Activated T-cell treated with anti-CD3 and anti-CD28 coated beads, Interleukin-2, amount 50 U/mL, for 72 hours (primary cell): ENCODE measurements at regions not wholly inside any gene's neighbourhood (a gene's known extent, or its start where the extent isn't known, plus 50 kb on each side); places are given as distances from the start of the nearest gene placed in this dataset.

Experiments
- ATAC-seq, 2 donors: fragments of 150-1000 bp; cut with Tn5 transposase; replicated peaks in 1 of 2; 2 replicates each; pipeline ENCODE4 v1.10.0; 2021; ENCODE audit warnings: moderate library complexity in 2 of 2, mild to moderate bottlenecking in 1 of 2
- DNase-seq, 2 donors: peaks; one replicate each; pipeline ENCODE4 v3.0.0; 2021 to 2022; ENCODE audit warnings: mixed read lengths in 1 of 2
- H3K27ac Mint-ChIP-seq: one replicate; pipeline ENCODE4 v1.8.0; 2022; ENCODE audit warnings: mild to moderate bottlenecking, moderate library complexity, mixed read lengths
- H3K27me3 Mint-ChIP-seq: one replicate; pipeline ENCODE4 v1.8.0; 2022; ENCODE audit warnings: low read depth, mixed read lengths
- H3K36me3 Mint-ChIP-seq, 2 donors: one replicate each; pipeline ENCODE4 v1.8.0; 2022; ENCODE audit warnings: mixed read lengths in 2 of 2, mild to moderate bottlenecking in 1 of 2; ENCODE audit not compliant: insufficient read depth in 2 of 2
- H3K4me1 Mint-ChIP-seq: one replicate; pipeline ENCODE4 v1.8.0; 2022; ENCODE audit warnings: low read depth, mixed read lengths
- H3K4me3 Mint-ChIP-seq, 2 donors: one replicate each; pipeline ENCODE4 v1.8.0; 2022; ENCODE audit warnings: mild to moderate bottlenecking in 2 of 2, mixed read lengths in 2 of 2, moderate library complexity in 2 of 2
- H3K9me3 Mint-ChIP-seq, 2 donors: one replicate each; pipeline ENCODE4 v1.8.0; 2022; ENCODE audit warnings: mixed read lengths in 2 of 2

DNA sequence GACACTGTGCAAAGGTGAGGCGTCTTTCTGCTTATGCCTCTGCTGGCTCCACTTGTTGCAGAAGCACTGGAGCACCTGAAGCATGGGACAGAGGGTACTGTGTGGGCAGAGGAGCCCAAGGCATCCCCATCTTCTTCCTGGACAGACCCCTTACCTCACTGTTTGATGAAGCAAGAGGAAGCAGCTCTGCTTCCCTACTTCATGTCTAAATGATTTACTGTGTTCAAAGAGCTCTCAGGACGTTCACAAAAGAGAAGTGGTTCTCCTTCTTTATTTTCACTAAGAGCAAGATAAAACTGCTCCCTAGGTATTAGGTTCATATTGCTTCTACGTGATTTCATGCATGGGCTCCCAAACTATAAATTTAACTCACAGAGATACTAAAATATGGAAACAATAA is 1635.4 kb upstream of the SLC10A2 start:
- Mint-ChIP-seq H3K9me3 (peaks cover 0 to 1% of the 10 kb centered on the region in 2 donors), H3K4me1 (no peaks in the 10 kb centered on the region), H3K36me3 (no peaks in the 10 kb centered on the region), H3K4me3 (no peak overlapping the region), H3K27me3 (no peaks in the 10 kb centered on the region), H3K27ac (no peak overlapping the region)
- DNase-seq (no peak), ATAC-seq (no peak)

DNA sequence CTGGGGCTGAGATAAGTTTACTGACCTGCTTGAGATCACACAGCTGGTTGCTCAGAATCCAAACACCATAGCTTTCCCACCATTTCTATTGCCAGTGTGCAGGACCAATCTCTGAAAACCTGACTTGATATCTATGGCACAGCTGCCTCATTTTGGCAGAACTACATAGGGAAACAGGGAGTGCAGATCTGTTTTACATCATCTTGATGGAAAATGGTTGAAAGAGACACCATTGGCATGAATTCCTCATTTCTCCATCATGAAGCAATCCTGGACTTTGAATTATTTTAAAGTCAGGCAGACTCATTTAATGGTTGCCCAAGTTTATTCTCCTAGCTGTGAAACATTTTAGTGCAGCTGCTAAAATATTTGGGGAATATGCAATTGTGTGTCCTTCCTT is 1628.2 kb upstream of the SLC10A2 start:
- Mint-ChIP-seq H3K27ac (no peak overlapping the region), H3K9me3 (peaks cover 0 to 2% of the 10 kb centered on the region in 2 donors), H3K36me3 (no peaks in the 10 kb centered on the region), H3K27me3 (no peaks in the 10 kb centered on the region), H3K4me3 (no peak overlapping the region), H3K4me1 (no peaks in the 10 kb centered on the region)
- DNase-seq = no peak
- no peak for ATAC-seq

DNA sequence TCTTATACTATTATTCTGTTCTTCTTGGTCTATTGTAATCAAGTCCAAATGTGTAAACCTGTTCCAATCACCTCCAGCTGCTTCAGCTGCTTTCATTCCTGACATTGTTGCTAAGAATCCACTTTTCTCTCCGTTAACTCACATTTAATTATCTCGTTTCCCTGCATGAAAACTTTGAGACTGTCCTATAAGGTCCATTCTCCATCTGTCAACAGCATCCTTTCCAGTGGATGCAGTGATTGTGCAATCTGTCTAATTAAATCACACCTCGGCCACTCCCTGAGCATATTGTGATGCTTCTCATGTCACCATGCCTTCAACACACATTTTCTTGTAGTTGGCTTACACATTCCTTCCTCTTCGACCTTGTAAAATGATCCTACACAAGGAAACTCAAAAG is 1626.9 kb upstream of the SLC10A2 start:
- Mint-ChIP-seq H3K9me3 (peaks cover 0 to 2% of the 10 kb centered on the region in 2 donors), H3K27me3 (no peaks in the 10 kb centered on the region)
- ATAC-seq = no peak

DNA sequence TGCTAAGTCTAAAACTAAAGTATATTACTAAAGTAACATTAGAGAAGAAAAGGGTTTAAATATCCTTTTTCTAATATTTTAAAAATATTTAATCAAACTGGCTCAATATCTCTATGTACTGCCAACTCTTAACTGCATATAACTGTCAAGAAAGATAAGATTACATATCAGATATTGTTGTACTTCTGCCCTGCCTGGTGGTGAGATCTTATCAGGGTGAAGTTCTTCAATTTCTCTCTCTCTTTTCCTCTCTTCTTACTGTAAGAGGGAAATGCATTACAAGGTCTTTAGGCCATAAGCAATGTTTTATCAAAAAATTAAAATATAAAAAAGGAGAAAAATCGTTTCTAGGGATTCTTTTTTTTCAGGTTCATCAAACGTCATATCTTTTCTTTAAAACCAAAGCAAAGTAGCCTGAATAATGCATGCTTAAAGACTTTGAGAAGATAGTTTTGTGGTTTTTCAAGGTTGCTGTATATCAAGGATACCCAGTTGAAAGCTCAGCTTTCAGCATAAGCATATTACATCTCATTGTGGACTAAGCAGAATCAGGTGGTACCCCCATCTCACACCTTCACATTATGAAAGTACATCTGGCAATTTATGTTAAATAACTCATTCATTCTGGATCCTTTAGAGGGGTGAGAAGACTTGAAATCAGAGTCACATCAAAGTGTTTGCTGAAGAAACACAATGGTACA is 1625.7 kb upstream of the SLC10A2 start:
- Mint-ChIP-seq H3K27ac (no peak overlapping the region), H3K27me3 (no peaks in the 10 kb centered on the region), H3K36me3 (no peaks in the 10 kb centered on the region), H3K9me3 (peaks cover 0 to 2% of the 10 kb centered on the region in 2 donors), H3K4me1 (no peaks in the 10 kb centered on the region), H3K4me3 (no peak overlapping the region)
- DNase-seq (no peak), ATAC-seq (no peak)

More for the DNA sequence above, 1626.9 kb upstream of the SLC10A2 start:
- H3K4me3 Mint-ChIP-seq = no peak overlapping the region
- no peak overlapping the region for H3K27ac Mint-ChIP-seq
- DNase-seq = no peak
- H3K4me1 Mint-ChIP-seq = no peaks in the 10 kb centered on the region
- no peaks in the 10 kb centered on the region for H3K36me3 Mint-ChIP-seq

DNA sequence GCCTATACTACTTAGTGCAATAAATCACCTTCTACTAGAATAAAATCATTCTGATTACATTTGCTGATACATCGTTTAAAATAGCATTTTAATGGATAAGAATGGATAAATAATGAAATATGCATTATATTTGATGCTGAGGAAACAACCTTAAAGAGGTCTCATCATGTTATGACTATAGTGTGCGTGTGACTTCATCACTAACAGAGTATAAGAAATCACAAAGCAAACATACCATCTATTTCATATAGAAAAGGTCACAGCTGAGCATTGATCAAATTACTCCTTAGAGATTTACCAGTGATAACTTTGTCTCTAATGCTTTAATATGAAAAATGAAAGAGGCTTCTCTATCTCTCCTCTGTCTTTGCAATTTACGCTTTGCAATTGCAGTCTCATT is 1620.3 kb upstream of the SLC10A2 start:
- peaks cover 1 to 2% of the 10 kb centered on the region in 2 donors for H3K9me3 Mint-ChIP-seq
- no peak overlapping the region for H3K27ac Mint-ChIP-seq
- H3K4me1 Mint-ChIP-seq = no peaks in the 10 kb centered on the region
- DNase-seq (no peak), ATAC-seq (no peak)
- H3K36me3 Mint-ChIP-seq = no peaks in the 10 kb centered on the region
- H3K4me3 Mint-ChIP-seq = no peak overlapping the region
- no peaks in the 10 kb centered on the region for H3K27me3 Mint-ChIP-seq

DNA sequence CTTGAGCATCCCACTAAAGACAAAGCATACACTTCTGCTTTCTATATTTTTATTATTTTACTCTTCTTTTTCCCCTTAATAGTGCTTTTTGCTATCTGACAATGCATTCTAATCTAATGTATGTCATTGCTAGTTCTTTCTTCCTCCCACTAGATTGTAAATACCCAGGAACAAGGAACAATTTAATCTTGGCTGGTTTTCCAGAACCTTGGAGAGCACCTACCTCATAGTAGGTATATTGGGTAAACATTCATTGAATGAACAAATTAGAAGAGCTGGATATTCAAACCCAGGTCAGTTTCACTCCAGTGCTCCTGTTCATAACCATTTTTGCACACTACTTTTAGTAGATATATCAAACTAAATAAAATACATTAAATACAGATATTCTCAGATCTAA is 1617.6 kb upstream of the SLC10A2 start:
- Mint-ChIP-seq H3K4me1 (no peaks in the 10 kb centered on the region), H3K36me3 (no peaks in the 10 kb centered on the region), H3K4me3 (no peak overlapping the region), H3K9me3 (peaks cover 1 to 2% of the 10 kb centered on the region in 2 donors), H3K27me3 (no peaks in the 10 kb centered on the region), H3K27ac (no peak overlapping the region)
- ATAC-seq (no peak), DNase-seq (no peak)

DNA sequence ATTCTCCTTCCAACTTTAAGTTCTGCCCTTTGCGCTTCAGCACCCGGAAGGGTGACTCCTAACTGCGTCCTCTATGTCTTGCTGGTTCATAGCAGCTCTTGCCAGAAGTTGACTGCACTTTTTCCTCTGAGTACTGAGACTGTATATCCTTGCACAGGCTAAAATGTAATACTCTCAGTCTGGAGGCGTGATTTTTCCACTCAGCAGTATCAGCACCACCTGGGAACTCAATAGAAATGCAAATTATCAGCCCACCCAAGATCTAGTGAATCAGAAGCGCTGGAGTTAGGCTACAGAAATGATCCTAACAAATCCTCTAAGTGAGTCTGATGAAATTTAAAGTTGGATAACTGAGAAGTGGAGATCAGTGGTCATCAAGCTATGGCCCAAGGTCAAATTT is 1611.9 kb upstream of the SLC10A2 start:
- DNase-seq (no peak), ATAC-seq (no peak)
- Mint-ChIP-seq H3K4me1 (no peaks in the 10 kb centered on the region), H3K27ac (no peak overlapping the region), H3K9me3 (peaks cover 1 to 4% of the 10 kb centered on the region in 2 donors), H3K4me3 (no peak overlapping the region), H3K36me3 (no peaks in the 10 kb centered on the region), H3K27me3 (no peaks in the 10 kb centered on the region)

DNA sequence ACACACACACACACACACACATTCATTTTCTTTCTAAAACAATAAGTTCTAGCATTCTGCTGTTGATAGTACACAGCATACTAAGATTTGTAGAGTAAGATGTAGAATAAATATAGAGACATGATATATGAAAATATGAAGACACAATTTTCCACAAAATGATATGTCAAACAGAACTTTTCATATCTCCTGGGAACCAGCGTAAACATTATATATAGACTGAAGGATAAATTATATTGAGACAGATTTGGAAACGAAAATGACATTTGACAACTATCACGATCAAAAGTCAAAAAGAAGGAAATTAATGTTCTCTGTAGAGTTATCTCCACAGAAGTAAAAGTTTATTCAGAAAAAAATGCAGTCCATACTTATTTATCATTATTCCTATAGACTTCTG is 1605.7 kb upstream of the SLC10A2 start:
- Mint-ChIP-seq H3K4me1 (no peaks in the 10 kb centered on the region), H3K4me3 (no peak overlapping the region), H3K9me3 (peaks cover 1 to 3% of the 10 kb centered on the region in 2 donors), H3K36me3 (no peaks in the 10 kb centered on the region), H3K27ac (no peak overlapping the region), H3K27me3 (peaks cover 6% of the 10 kb centered on the region)
- ATAC-seq (no peak), DNase-seq (no peak)

DNA sequence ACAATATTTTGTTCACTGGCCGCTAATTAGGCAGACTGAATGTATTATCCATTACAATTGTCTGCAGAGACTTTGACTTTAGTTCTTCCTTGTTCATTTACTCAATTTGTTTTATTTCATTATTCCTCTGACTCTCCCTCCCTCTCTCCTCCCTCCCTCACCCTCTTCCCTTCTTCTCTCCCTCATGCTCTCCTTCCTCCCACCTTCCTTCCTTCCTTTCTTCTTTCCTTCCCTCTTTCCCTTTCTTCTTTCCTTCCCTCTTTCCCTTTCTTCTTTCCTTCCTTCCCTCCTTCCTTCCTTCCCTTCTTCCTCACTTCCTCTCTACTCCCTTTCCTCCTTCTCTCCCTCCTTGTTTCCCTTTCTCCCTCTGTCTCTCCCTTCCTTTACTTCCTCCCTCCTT is 1591.0 kb upstream of the SLC10A2 start:
- no peaks in the 10 kb centered on the region for H3K27me3 Mint-ChIP-seq
- H3K27ac Mint-ChIP-seq = no peak overlapping the region
- H3K4me1 Mint-ChIP-seq = no peaks in the 10 kb centered on the region
- H3K4me3 Mint-ChIP-seq = no peak overlapping the region
- H3K9me3 Mint-ChIP-seq = peaks cover 0 to 3% of the 10 kb centered on the region in 2 donors
- no peak for DNase-seq
- ATAC-seq = no peak
- peaks cover 0 to 1% of the 10 kb centered on the region in 2 donors for H3K36me3 Mint-ChIP-seq

DNA sequence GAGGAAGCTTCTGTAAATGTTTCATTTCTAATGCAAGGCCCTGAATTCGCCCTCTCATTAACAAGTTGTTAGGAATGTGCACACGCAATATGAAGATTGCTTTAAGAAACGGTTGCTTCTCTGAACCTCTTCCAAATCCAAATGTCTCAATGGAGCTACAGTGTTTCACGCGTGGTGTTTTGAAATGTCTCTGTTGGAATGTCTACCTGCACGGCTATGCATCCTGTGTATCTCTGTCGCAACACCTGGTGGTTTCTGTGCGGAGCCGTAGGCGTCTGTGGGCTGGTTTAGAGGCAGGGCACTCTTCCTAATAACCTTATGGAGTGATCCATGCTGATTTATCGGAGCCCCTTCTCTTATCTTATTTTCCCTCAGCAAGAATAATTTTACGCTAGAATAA is 1584.2 kb upstream of the SLC10A2 start:
- no peak overlapping the region for H3K4me3 Mint-ChIP-seq
- H3K27ac Mint-ChIP-seq = no peak overlapping the region
- ATAC-seq = no peak
- H3K9me3 Mint-ChIP-seq = peaks cover 0 to 2% of the 10 kb centered on the region in 2 donors
- no peaks in the 10 kb centered on the region for H3K36me3 Mint-ChIP-seq
- no peaks in the 10 kb centered on the region for H3K4me1 Mint-ChIP-seq
- H3K27me3 Mint-ChIP-seq = no peaks in the 10 kb centered on the region
- DNase-seq = no peak

DNA sequence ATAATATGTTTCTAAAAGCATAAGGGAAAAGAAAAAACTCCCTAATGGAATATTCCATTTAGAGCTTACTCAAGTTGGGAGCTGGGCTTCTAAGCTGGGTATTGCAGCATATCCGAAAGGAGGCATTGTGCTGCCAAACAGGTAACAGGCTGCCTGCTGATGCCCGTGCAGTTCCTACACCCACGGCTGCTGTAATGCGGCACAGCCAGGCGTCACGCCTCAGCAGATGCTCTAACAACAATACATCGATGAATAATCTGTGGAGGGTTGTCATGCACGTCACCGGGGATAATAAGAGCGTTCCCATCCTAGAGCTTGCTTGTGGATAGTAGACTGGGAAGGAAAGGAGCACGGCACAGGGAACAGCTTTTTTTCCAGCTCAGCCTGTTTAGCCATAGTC is 1582.1 kb upstream of the SLC10A2 start:
- ATAC-seq = no peak
- Mint-ChIP-seq H3K27me3 (no peaks in the 10 kb centered on the region), H3K9me3 (peaks cover 0 to under 1% of the 10 kb centered on the region in 2 donors), H3K27ac (no peak overlapping the region), H3K4me1 (no peaks in the 10 kb centered on the region), H3K36me3 (no peaks in the 10 kb centered on the region), H3K4me3 (no peak overlapping the region)
- no peak for DNase-seq

DNA sequence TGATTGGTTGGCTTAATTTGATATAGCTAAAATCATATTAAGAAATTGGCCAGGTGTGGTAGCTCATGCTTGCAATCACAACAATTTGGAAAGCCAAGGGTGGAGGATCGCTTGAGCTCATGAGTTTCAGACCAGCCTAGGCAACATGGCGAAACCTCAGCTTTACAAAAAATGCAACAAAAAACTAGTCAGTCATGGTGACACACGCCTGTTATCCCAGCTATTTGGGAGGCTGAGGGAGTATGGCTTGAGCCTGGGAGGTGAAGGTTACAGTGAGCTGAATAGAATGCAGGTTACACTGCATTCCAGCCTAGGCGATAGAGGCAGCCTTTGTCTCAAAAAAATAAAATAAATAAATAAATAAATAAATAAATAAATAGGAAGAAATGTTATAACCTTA is 1579.6 kb upstream of the SLC10A2 start:
- no peak overlapping the region for H3K4me3 Mint-ChIP-seq
- no peak overlapping the region for H3K27ac Mint-ChIP-seq
- ATAC-seq = no peak
- H3K9me3 Mint-ChIP-seq = no peaks in the 10 kb centered on the region
- no peaks in the 10 kb centered on the region for H3K4me1 Mint-ChIP-seq
- H3K36me3 Mint-ChIP-seq = no peaks in the 10 kb centered on the region
- DNase-seq = no peak
- no peaks in the 10 kb centered on the region for H3K27me3 Mint-ChIP-seq

DNA sequence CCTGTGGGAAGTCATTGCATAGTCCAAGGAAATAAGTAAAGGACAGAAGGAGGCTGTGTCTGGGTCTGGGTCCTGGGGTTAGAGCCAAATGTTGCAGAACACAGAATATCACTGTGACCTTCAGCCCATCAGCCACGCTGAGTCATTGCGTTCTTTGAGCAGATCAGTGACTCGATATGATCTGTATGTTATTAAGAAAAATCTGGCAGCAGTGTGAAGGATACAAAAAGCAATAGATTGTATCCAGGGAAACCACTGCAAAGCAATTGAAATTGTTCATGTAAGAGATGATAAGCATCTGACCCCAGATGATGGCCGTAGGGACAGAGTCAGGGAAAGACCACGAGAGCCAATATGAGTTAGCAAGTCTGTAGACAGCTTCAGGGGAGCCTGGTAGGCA is 1575.1 kb upstream of the SLC10A2 start:
- Mint-ChIP-seq H3K27ac (no peak overlapping the region), H3K9me3 (no peaks in the 10 kb centered on the region), H3K27me3 (no peaks in the 10 kb centered on the region), H3K4me3 (no peak overlapping the region), H3K4me1 (no peaks in the 10 kb centered on the region), H3K36me3 (no peaks in the 10 kb centered on the region)
- no peak for ATAC-seq
- DNase-seq = no peak

DNA sequence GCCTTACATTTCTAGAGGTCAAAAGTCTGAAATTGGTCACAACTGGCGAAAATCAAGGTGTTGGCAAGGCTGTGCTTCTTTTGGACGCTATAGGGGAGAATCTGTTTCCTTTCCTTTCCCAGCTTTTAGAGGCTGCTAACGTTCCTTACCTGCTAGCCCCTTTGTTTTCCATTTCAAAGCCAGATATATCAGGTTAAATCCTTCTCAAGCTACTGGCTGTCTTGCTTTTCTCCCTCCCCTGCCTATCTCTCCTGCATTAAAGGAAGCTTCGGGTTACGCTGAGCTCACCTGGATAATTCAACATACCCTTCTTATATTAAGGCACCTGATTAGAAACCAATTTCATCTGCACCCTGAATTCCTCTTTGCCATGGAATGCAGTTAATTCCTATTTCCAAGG is 1569.7 kb upstream of the SLC10A2 start:
- no peak for ATAC-seq
- H3K36me3 Mint-ChIP-seq = no peaks in the 10 kb centered on the region
- no peaks in the 10 kb centered on the region for H3K27me3 Mint-ChIP-seq
- no peaks in the 10 kb centered on the region for H3K4me1 Mint-ChIP-seq
- H3K4me3 Mint-ChIP-seq = no peak overlapping the region
- H3K9me3 Mint-ChIP-seq = no peaks in the 10 kb centered on the region
- no peak overlapping the region for H3K27ac Mint-ChIP-seq
- DNase-seq = no peak
